Tongue (tissue), 1 donor: ENCODE measurements at regions not wholly inside any gene's neighbourhood (a gene's known extent, or its start where the extent isn't known, plus 50 kb on each side); places are given as distances from the start of the nearest gene placed in this dataset.

ENCODE experiments used
- DNase-seq: peaks from one replicate; pipeline ENCODE4 v3.0.0-alpha.2; 2015

DNA sequence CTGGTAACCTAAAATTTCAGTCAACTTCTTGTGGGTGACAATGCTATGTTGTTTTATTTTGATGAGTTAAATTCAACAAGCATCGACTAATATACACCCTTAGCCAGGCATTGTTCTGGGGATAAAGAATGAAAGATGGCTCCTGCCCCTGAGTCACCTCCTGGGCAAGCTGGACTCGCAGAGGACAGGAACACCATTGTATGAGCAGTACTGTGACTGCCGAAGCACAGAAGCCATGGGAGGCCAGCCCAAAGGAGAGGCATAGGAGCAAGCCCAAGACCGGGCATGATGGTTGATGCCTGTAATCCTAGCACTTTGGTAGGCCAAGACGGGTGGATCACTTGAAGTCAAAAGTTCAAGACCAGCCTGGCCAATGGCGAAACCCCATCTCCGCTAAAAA, 555.2 kb downstream of the OMA1 start:
- DNase-seq: no peak

DNA sequence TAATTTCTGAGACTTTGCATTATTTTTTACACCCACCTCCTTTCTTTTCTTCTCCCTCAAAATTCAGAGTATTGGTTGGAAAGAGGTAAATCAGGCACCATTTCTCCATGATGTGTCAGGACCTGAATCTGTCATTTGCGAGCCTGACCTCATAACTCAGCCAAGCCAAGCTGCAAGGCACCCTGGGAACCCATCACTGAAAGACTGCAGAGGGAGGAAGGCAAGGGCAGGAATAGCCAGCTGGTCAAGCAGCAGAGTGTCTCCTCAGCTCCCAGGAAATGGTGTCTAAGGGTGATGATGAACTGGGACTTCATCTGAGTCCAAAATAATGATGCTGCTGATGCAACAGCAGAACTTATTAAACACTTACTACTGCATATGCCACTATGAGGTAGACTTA, 556.6 kb downstream of the OMA1 start:
- no peak for DNase-seq

DNA sequence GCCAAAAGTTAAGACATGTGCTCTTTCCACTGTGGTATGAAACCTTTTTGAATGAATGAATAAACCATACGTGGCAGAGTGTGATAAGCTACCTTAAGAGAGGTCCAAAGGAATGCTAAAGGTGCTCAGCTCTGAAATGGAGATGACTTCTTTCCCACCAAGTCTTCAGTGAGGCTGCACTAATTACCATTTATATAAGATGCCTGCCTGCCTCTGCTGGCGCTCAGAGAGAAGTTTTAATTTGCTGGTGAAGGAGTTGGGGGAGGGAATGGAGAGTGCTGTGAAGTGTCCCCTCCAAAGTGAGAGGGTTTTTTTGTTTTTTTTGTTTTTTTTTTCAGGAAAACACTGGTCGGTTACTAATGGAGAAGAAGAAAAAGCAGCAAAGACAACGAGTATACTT, 559.0 kb downstream of the OMA1 start:
- no peak for DNase-seq

GRCh38 chr1:57986432-57986831, 560.1 kb downstream of the OMA1 start:
- DNase-seq: no peak

- no peak for DNase-seq
These were observed 560.4 kb upstream of the DAB1 start for GRCh38 chr1:57984277-57984676.

DNA sequence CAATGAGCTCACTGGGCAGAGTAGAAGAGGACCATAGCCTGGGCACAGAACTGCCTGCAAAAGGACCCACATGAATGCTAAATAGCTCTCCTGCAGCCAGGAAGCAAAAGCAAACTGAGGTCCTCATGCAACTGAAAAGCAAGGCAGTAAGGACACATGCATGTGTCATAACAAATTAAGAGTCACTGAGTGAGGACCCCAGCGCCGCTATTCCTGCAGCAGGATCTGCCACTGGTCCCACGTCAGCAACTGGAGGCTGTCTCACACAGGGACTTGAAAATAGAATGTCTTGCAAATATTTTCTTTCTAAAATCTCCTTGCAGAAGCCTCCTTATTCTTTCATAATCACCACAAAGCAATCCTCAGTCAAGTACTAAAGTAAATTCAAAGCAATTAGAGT, 559.6 kb upstream of the DAB1 start:
- no peak for DNase-seq

GRCh38 chr1:57982852-57983251, 559.0 kb upstream of the DAB1 start:
- no peak for DNase-seq

GRCh38 chr1:57976216-57976615, 552.4 kb upstream of the DAB1 start:
- DNase-seq: no peak

- DNase-seq: no peak
These were observed 544.5 kb upstream of the DAB1 start for GRCh38 chr1:57968321-57968720.

- peak; percentile 19 for DNase-seq
These were observed 543.0 kb upstream of the DAB1 start for GRCh38 chr1:57966751-57967406.

GRCh38 chr1:57966340-57966739, 542.5 kb upstream of the DAB1 start:
- DNase-seq: no peak

- no peak for DNase-seq
These were observed 539.7 kb upstream of the DAB1 start for GRCh38 chr1:57963581-57963980.

- no peak for DNase-seq
These were observed 535.8 kb upstream of the DAB1 start for GRCh38 chr1:57959531-57960241.

GRCh38 chr1:57957576-57957975, 533.7 kb upstream of the DAB1 start:
- DNase-seq: no peak

DNA sequence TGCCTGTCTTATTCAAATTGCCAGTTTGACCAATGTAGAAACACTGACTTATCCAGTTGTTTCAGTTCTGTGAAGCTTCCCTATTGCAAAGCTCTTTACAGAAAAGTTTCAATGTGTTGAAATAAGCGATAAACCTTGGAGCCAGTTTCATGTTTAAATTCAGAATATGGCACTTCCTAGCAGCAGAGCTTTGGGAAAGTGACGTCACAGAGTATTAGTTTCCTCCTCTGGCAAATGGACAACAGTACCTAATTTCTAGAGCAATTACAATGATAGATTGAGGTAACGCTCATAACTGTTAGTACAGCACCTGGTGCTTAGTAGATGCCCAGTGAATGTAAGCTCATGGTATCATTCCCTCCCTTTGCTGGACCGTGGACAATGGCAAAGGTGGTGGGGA, 527.5 kb upstream of the DAB1 start:
- no peak for DNase-seq

GRCh38 chr1:57949168-57949567, 525.3 kb upstream of the DAB1 start:
- no peak for DNase-seq

GRCh38 chr1:57947471-57947870, 523.6 kb upstream of the DAB1 start:
- DNase-seq: no peak

GRCh38 chr1:57945045-57945444, 521.2 kb upstream of the DAB1 start:
- no peak for DNase-seq

GRCh38 chr1:57943365-57943764, 519.5 kb upstream of the DAB1 start:
- no peak for DNase-seq

GRCh38 chr1:57934745-57935144, 510.9 kb upstream of the DAB1 start:
- DNase-seq: no peak

DNA sequence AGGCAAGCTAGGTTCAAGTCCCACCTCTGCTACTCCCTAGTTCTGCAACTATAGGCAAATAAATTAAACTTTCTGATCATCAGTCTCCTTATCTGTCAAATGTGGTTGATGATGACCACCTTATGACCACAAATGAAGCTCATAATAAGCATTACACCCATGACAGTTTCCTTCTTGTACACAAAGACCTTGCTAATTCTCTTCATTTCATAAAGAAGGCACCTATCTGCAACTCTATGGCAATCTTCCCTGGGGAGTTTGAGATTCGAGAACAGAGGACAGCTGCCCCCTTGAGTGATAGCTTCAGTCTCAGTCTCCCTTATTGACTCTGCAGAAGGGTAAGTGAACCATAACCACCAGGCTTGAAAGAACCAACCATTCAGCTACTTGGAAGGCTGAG, 503.1 kb upstream of the DAB1 start:
- no peak for DNase-seq

DNA sequence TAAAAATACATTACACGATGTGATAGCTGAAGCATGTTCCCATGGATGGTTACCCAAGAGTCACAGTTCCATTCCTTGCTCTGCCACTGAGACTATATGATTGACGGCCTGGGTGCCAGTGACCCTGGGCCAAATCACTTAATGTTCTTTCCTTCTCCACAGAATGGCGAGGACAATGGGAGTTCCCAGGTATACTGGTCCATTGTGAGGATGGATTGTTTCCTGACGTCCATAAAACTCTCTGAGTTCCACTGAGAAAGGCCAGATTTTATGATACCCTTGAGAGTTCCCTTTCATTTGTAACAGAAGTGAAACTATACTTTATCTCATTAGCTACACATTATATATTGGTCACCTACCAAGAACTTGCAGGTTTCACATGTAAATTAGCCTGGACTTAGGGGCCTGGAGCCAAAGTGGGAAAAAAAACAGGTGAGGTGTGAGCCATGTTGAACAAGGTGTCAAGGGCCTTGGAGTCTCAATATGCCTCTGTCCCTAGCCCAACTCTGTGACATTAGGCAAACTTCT, 502.2 kb upstream of the DAB1 start:
- no peak for DNase-seq

- no peak for DNase-seq
These were observed 501.4 kb upstream of the DAB1 start for GRCh38 chr1:57925226-57925625.

DNA sequence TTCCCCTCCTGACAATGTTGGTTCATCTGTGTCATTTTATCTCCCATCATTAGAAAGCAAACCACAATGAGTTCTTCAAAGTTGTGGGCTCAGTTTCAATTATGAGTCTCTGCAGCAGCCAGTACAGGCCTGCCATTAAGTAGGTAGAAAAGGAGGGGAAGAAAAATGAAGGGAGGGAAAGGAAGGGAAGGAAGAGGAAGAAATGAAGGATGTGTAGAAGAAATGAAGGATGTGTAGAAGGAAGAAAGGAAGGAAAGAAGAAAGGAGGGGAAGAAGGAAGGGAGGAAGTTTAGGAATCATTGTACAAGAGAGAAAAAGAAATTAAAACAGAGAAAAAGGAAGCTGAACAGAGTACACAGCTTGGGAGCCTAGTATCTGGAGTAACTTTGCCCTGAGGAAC, 498.3 kb upstream of the DAB1 start:
- no peak for DNase-seq
